CD4-positive, alpha-beta T cell treated with Interleukin-1 beta for 1 hour (primary cell): ENCODE measurements at regions not wholly inside any gene's neighbourhood (a gene's known extent, or its start where the extent isn't known, plus 50 kb on each side); places are given as distances from the start of the nearest gene placed in this dataset.

ENCODE experiments used
- DNase-seq, 2 donors: peaks; one replicate each; pipeline ENCODE4 v3.0.0-alpha.2; 2020 to 2022

DNA sequence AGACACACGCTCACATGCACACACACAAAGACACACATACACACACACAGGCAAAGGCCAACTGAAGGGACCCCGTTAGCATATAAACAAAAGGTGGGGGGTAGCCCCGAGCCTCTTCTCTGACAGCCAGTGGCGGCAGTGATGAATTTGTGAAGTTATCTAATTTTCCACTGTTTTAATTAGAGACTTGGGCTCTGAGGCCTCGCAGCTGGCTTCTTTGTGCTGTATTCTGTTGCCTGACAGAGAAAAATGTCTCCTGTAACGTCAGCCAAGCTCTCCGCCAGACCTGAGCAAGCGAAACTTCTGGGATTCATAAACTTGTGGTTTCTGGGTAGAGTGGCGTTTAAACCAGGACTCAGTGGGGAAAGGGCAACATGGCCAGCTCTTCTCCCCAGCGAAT, 113.9 kb upstream of the FOXF1 start:
- DNase-seq = no peak

DNA sequence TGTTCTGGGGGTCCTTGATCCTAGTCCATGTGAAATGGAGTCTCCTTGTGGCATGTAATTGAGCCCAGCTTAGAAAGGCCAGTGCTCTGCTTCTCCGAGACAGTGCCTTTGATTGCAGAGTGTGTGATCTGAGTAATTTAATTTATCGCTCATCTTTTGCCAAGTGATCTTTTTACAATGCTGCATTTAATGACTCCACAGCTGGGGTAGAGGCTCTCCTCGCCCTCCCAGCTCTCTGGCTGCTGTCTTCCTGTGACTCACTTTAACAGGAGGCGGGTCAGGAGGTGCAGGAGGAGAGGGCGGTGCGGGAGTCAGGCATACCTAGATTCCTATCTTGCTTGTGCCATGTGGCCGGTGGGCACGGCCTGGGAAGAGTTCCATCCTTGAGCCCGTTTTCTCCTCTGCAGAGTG, 113.4 kb upstream of the FOXF1 start:
- DNase-seq = no peak

DNA sequence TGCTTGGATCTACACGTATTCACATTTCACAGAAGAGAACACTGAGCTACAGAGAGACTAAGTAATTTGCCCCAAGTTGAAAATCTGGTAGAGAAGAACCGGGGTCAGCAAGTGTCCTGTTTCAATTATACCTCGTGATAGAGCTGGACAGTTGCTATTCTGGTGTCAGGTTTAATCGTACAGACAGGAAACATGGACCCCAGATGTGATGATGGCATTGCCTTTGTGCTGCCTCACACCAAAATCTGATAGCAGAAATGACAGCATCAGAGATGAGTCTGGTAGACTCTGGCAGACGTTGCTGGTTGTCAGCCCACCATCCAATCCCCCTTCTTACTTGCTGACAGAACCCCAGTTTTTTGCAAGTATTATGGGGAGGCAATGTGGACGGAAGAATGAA, 112.1 kb upstream of the FOXF1 start:
- DNase-seq = no peak

DNA sequence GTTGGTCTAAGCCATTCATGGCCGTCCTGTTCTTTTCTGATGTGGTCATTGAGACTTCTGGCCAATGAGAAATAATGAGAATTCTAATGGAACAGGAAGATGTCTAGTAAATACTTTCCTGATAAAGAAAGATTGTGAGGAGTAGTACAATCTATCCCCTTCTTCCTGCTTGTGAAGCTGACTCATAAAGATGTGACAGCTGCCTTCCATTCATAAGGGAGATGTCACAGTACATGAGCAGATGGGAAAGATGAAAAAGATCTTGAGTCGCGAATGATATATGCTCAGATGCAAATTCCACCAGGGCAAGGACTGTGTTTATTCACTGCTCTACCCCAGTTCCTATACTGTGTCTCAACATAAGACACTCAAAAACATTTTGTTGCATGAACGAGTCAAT, 111.7 kb upstream of the FOXF1 start:
- no peak for DNase-seq

DNA sequence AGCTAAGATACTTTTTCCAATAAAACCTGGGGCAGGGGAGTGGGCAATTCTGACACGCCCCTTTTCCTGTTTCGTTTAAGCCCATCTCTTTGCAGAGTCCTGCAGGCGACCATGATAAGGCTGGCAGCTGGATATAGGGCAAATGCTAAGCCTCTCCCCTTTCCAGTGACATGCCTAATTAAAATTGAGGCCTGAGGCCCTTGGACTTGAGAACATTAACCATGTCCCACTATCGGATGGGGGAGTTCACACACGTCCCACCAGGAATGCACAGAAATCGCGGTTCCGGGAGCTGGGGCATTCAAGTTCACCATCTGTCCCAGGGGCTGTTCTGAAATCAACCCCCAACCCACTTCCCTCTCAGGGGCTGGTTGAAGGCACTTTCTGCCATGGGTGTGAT, 109.2 kb upstream of the FOXF1 start:
- DNase-seq = no peak

DNA sequence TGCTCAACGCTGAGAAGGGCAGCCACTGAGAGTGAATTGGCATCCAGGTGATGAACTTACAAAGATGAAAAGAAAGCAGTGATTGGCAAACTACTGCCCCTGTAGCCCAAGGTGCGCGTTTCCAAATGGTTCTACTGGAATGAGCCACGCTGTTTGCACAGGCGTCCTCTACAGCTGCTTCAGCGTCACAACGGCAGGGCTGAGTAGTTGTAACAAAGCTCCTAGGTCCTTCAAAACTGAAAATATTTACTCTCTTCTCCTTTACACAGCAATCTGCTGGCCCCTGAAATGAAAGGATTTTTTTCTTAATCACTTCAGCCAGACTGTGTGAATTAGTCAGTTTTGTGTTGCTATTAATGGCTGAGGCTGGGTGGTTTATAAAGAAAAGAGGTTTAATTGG, 107.2 kb upstream of the FOXF1 start:
- DNase-seq = no peak

DNA sequence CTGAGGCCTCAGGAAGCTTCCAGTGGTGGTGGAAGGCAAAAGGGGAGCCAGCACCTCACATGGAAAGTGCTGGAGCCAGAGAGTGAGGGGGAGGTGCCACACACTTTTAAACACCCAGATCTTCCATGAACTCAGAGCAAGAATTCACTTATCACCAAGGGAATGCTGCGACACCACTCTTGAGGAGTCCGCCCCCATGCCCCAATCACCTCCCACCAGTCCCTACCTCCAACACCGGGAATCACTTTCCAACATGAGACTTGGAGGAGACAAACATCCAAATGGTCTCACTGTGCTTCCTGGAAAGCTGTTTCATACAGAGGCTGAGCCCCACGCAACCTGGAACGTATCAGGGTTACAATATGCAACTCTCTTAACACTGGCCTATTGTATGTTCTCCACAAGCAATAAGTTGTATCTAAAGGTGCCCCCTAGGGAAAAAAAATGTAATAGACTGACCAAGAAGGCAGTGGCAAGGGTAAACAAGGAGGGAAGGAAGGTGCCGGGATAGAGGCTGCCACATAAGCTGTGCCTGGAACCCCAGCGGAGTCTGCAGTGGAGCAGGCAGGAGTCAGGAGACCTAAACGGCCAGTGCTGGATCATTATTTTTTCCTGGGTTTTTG, 106.7 kb upstream of the FOXF1 start:
- no peak for DNase-seq

DNA sequence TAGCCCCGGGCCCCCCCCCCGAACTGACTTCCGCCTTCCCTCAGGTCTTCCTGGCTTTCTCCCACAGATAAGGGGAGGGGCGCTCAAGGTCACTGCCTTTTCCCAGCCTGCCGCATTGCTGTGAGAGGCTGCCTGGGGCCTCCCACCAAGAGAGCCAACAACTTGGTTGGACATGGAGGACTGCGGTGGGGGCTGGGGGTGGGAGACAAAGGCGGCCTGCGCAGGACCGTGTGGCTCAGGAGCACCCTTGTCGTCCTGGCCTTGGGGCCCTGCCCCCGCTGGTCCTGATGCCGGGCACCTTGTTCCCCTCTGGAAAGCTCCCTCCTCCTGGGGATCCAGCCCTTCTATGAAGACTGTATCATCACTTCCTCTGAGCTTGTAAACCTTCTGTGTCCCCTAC, 105.6 kb upstream of the FOXF1 start:
- no peak for DNase-seq

DNA sequence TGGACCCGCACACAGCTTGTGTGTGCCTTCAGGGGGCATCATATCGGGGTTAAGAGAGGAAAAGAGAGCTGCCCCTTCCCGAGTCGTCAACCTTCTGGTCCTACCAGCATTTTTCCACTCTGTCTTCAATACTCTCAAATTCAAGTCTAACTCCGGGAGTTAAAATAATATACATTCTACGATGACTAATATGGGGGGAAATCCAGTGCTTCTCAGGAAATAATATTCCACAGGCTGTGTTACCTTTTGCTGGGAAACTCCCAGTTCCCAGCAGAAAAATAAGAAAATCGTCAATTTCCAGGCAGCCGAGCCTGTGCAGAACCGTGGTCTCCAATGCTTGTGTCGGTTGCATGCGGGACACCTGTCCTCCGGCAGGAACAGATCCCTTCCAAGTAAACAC, 105.0 kb upstream of the FOXF1 start:
- DNase-seq = no peak

DNA sequence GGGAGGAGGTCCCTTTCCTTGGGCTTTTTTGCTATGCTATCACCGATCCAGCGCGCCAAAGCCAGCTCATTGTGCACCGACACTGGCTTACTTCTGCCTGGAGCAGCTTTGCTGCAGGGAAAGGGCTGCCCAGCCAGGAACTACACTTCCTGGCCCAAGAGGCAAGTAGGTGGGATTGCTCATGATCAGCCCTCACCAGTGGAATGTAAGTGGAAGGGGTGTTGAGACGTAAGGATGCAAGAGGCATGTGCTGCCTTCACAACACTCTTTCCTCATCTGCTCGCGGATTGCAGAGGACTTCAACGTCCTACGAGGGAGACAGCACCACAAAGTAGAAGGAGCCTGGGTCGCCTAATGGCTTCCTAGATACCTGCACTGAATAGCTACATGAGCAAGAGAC, 104.3 kb upstream of the FOXF1 start:
- no peak for DNase-seq

DNA sequence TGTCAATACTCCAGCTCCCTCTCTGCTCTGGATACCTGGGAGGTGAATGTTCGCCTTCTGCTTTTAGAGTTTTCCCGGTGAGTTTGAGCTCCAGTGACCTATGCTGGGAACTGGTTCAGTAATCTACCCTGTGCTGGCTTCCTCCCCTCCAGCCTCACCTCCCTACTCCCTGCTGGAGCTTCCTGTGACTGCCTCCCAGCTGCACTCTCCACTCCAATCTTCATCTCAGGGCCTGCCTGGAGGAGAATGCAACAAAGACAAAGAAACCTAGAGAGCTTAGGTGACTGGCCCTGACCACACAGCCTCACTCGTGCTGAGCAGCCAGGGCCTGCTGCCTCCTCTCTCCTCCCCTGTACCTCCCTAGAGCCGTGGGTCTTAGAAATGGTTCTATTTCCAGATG, 101.6 kb upstream of the FOXF1 start:
- no peak for DNase-seq

DNA sequence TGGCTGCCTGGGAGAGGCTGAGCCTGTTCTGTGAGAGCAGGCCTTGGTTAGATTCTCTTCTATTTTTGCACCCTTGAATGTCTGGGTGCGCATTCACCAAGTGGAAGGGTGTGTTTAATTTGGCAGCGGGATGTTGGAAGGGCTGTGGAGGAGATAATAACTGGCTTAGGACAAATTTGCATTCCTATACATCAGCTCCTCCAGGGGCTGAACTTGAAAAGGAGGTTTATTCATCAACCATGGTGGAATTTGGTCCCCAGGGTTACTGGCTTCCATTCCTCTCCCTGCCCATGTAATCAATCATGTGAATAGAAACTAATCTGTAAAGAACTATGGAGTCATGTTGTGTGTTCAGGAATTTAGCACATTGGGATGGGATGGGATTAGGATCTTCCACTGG, 100.2 kb upstream of the FOXF1 start:
- DNase-seq = no peak

DNA sequence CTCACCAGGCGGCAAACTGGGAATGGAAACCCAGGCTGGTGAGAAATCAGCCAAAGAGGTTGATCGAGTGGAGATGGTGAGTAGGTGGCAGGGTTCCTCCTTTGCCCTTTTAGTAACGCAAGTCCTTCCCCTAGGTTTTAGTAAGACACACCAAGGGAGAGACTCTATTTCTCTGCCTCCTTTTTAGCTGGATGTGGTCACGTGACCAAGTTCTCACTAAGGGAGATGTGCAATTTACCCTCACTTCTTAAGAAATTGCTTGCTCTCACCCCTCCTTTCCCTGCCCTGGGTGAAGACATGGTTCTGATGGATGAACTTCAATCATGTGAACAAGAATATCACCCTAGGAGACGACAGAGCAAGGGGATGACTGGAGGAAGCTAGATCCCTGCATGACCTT, 99.8 kb upstream of the FOXF1 start:
- DNase-seq = no peak

DNA sequence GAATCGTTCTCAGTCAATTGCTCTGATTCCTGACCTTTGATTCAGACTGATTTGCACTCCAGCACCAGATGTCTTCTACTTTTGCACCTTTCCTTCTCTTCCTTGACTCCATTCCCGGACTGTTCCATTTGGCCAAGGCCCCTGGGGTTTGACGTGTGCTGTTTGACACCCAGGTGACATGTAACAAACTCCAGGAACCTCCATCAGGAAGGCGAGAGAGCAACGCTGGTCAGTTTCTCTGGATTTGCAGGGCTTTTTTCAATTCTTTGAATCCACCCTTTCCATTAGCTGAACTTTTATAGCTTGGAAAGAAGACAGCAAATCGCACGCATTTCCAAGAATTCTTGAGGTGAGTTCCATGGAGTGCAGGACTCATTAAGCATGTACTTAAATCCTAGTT, 98.4 kb upstream of the FOXF1 start:
- DNase-seq = no peak

DNA sequence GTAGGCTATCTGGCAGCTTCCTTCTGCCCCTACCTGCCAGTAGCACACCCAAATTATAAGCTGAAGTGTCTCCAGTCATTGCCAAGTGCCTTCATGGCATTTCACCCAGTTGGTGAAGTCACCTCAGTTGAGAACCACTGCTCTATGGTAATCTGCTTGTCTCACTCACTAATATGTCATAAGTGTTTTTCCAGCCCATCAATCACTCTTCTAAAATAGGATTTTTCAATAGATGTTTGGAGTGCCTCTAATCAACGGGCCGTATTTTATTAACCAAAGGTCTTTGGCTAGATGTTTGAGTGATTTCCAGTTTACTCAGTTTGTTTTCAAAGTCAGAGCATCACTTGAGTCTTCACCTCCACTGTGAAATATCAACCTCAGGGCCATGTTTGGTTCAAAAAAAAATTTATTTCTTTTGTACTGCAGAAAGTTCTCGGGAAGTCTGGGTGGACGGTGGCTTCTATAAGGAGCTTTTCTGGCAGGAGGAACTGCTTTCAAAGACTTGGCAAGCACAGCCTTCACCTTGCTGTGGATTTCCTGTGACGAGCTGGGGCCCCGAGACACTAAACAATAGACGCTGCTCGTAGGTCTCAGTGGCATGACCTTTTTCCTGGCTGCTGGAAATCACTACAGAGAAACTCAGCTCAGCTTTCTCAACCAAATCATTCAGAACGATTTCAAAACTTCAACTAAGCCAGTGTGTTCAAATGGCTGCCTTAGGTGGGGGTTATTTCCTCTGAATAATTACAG, 95.2 kb upstream of the FOXF1 start:
- DNase-seq = no peak

DNA sequence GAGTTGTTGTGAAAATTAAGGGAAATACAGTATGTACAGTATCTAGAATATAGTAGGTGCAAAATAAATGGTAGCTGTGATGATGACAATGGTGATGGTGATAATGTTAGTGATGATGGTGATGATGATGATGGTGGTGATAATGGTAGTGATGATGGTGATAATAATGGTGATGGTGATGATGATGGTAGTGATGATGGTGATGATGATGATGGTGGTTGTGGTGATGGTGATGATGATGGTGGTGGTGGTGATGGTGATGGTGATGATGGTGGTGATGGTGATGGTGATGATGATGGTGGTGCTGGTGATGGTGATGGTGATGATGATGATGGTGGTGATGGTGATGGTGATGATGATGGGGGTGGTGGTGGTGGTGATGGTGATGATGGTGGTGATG, 91.3 kb upstream of the FOXF1 start:
- DNase-seq = no peak

DNA sequence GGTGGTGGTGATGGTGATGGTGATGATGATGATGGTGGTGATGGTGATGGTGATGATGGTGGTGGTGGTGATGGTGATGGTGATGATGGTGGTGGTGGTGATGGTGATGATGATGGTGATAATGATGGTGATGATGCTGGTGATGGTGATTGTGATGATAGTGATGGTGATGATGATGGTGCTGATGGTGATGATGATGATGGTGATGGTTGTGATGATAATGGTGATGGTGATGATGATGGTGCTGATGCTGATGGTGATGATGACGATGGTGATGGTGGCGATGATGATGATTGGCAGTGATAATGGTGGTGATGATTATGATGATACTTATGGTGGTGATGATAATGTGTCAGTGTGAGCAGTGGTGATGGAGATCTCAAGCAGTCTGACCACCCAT, 90.8 kb upstream of the FOXF1 start:
- DNase-seq = no peak

DNA sequence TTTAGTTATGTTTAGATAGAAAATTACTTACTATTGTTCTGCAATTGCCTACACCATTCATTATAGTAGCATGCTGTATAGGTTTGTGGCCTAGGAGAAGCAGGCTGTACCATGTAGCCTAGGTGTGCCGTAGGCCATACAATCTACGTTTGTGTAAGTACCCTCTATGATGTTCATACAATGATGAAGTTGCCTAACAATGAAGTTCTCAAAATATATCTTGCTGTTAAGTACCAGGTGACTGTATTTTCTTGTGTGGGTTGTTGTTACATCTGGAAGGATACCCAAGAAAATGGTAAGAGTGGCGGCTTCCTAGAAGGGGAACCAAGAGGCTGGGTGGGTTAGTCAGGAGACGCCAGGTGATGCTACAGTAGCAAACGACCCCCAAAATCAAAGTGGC, 88.3 kb upstream of the FOXF1 start:
- DNase-seq = no peak

DNA sequence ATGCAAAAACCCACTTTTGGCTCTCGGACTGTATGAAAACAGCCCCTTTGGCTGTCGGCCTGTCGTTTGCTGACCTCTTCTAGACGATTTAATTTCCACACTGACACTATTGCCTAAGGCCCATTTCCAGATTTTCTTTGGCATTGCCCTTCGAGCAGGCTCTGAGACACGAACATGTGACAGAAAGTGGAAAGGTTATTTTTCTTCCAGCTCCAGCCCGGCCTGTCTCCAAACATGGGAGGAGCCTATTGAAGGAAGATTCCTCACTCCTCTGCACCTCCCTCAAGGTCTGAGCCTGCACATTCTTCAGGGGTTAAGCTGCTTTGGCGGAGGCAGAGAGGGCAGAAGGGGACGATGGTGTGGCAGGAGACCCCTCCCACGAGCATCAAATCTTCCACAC, 85.9 kb upstream of the FOXF1 start:
- no peak for DNase-seq

DNA sequence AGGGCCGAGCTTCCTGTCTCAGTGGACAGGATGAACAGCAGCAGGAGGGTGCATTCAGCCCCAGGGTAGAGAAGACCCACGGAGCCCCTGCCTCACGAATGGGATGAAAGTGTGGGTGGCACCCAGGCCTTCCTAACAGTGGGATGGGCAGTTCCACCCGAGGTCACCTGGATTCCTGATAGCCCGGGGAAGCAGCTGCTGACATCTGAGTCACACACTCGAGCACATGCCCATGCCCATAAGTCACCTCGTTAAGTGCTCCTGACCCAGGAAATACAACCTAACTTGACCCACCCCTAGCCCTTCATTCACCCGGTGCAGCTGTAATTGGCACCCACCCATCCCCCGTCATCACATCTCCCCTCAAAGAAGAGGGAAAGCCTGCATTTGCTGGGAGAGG, 85.3 kb upstream of the FOXF1 start:
- no peak for DNase-seq

DNA sequence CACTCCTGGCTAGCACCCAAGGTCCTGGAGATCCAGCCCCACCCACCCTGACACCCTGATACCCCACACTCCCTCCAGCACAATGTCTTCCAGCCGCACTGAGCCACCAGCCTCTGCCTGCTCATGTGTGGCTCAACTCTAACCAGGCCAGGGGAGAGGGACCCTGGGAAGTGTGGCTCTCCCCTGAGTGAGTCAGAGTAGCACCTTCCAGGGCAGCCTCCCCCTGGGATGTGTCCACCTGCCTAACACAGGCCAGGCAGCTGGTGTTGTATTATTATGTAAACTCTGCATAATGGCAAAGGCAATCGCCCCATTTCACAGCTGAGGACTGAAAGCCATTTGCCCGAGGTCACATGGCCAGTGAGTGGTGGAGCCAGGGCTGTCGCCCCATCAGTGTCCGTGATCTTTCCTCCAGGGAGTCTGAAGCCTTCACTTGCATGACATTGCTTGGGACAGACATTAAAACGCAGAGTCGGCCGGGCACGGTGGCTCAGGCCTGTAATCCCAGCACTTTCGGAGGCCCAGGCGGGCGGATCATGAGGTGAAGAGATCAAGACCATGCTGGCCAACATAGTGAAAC, 84.2 kb upstream of the FOXF1 start:
- DNase-seq = no peak

DNA sequence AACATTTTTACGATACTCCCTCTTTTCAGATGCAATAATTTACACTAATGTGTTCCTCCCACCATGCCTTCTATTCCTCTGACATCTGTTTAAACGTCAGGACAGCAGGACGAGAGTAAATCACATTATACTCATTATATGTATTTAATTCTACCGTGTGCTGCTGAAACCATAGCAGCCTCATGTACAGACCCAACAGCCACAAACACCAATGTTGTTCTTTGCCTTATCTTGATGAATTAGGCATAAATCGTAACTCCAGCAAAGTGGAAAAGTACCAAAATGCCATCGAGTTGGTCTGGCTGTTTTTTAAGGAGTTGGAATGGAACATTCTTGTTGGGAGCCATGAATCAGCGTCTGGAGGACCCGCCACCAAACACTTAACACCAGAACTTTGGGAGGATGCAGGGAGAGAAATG, 82.9 kb upstream of the FOXF1 start:
- no peak for DNase-seq

DNA sequence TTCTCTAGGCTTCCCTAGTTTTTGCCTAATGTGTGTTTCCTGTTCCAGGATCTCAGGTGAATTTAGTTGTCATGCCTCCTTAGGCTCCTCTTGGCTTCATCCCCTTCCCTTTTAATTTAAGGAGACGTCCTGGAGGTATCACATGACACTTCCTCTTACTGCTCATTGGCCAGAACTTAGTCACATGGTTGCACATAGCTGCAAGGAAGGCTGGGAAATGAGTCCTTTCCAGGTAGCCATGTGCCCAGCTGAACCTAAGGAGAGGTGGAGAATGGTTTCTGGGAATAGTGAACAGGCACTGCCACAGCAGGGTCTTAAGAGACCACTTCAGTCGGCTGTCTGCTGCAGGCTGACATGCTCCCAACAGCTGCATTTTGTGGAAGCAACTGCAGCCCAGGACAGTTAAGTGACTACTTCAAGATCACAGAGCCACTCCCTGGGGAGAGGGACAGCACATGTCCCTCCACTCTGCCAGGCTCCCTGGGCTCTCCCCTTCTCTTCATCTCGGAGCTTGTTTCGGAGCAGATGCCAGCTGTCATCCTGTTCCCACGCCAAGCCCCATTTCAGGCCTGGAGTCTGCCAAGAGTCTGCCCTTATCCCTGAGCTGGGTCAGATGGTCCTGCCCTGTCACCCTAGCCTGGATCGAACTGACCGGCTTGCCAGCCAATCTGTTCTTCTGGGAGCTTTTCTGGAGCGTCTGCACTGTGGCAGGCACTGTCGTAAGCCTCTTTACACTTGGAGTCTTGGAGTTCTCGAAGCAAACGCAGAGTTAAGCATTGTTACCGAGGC, 81.4 kb upstream of the FOXF1 start:
- no peak for DNase-seq

DNA sequence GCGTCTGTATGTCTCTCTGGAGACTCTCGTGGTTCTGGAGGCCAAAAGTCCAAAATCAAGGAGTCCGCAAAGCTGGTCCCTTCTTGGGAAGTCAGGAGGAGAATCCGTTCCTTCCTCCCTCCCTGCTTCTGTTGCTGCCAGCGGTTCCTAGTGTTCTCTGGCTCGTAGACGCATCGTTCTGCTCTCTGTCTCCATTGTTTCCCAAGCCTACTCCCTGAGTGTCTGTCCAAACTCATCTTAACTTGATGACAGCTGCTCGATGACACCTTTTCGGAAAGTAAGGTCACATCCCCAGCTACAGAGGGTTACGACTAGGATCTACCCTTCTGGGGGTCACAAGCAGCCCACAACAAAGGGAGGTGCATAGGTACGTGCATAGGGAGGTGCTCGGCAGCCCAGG, 80.7 kb upstream of the FOXF1 start:
- DNase-seq = no peak
